MM.1S (cell line): ENCODE measurements at regions not wholly inside any gene's neighbourhood (a gene's known extent, or its start where the extent isn't known, plus 50 kb on each side); places are given as distances from the start of the nearest gene placed in this dataset.

Experiments
- DNase-seq: peaks from one replicate; pipeline ENCODE4 v3.0.0-alpha.2; 2015
- H2AFZ ChIP-seq: fragments of 300-600 bp; sonication (generic); 2 replicates; pipeline ENCODE4 v1.6.0; 2016; ENCODE audit warnings: antibody characterized with exemption, low read length
- H3F3A ChIP-seq: fragments of 300-600 bp; sonication (generic); 2 replicates; pipeline ENCODE4 v1.6.1; 2016; ENCODE audit warnings: mild to moderate bottlenecking, antibody characterized with exemption, low read length, moderate library complexity, mixed read lengths; ENCODE audit not compliant: insufficient read depth
- H3K27ac ChIP-seq: fragments of 300-600 bp; sonication (generic); 2 replicates; pipeline ENCODE4 v1.5.1; 2016; ENCODE audit warnings: mild to moderate bottlenecking, low read length
- H3K27me3 ChIP-seq: fragments of 300-600 bp; sonication (generic); replicated peaks from 2 replicates; pipeline ENCODE4 v1.6.0; 2016; ENCODE audit warnings: low read length; ENCODE audit not compliant: insufficient read depth
- H3K36me3 ChIP-seq: fragments of 300-600 bp; sonication (generic); replicated peaks from 2 replicates; pipeline ENCODE4 v1.6.1; 2016; ENCODE audit warnings: mild to moderate bottlenecking, low read length, mixed read lengths; ENCODE audit not compliant: insufficient read depth
- H3K4me1 ChIP-seq: fragments of 300-600 bp; sonication (generic); 2 replicates; pipeline ENCODE4 v1.6.1; 2016; ENCODE audit warnings: low read length, mixed read lengths
- H3K4me2 ChIP-seq: fragments of 300-600 bp; sonication (generic); 2 replicates; pipeline ENCODE4 v1.6.0; 2016; ENCODE audit warnings: low read depth, low read length
- H3K4me3 ChIP-seq: fragments of 300-600 bp; sonication (generic); 2 replicates; pipeline ENCODE4 v1.5.1; 2016; ENCODE audit warnings: low read length, mixed read lengths
- H3K79me2 ChIP-seq: fragments of 300-600 bp; sonication (generic); 2 replicates; pipeline ENCODE4 v1.6.1; 2016; ENCODE audit warnings: mixed run types, low read length, mixed read lengths
- H3K9ac ChIP-seq: fragments of 300-600 bp; sonication (generic); 2 replicates; pipeline ENCODE4 v1.6.1; 2016; ENCODE audit warnings: low read length, mixed read lengths
- H3K9me2 ChIP-seq: fragments of 300-600 bp; sonication (generic); replicated peaks from 2 replicates; pipeline ENCODE4 v1.6.1; 2016; ENCODE audit warnings: mild to moderate bottlenecking, low read length, mixed read lengths; ENCODE audit not compliant: insufficient read depth
- H3K9me3 ChIP-seq: fragments of 300-600 bp; sonication (generic); replicated peaks from 2 replicates; pipeline ENCODE4 v1.6.1; 2016; ENCODE audit warnings: mild to moderate bottlenecking, low read length, mixed read lengths; ENCODE audit not compliant: insufficient read depth
- H4K20me1 ChIP-seq: fragments of 300-600 bp; sonication (generic); 2 replicates; pipeline ENCODE4 v1.6.1; 2016; ENCODE audit warnings: mild to moderate bottlenecking, low read length, moderate library complexity, mixed read lengths; ENCODE audit not compliant: insufficient read depth
- CTCF ChIP-seq: fragments of 300-600 bp; sonication (generic); IDR thresholded peaks from 2 replicates; pipeline ENCODE4 v1.5.1; 2016; ENCODE audit warnings: antibody characterized with exemption, low read length, mixed read lengths
- EZH2 ChIP-seq: fragments of 300-600 bp; sonication (generic); optimal IDR thresholded peaks from 2 replicates; pipeline ENCODE3; 2017; ENCODE audit warnings: low read depth, mild to moderate bottlenecking, antibody characterized with exemption, low read length, mixed read lengths
- EZH2phosphoT487 ChIP-seq: fragments of 300-600 bp; sonication (generic); IDR thresholded peaks from 2 replicates; pipeline ENCODE4 v1.6.1; 2018; ENCODE audit warnings: antibody characterized with exemption, low read length

- H4K20me1 ChIP-seq = no peaks in the 10 kb centered on the region
- no peaks in the 10 kb centered on the region for H3K9me2 ChIP-seq
- no peaks in the 10 kb centered on the region for H3K79me2 ChIP-seq
- H3K27me3 ChIP-seq = no peaks in the 10 kb centered on the region
- H3K4me2 ChIP-seq = no peak overlapping the region
- H3K9ac ChIP-seq = no peak overlapping the region
- H3K27ac ChIP-seq = no peak overlapping the region
- no peaks in the 10 kb centered on the region for H3K9me3 ChIP-seq
- no peaks in the 10 kb centered on the region for H3K36me3 ChIP-seq
- no peaks in the 10 kb centered on the region for H3F3A ChIP-seq
- no peak for DNase-seq
- H3K4me1 ChIP-seq = no peaks in the 10 kb centered on the region
- TF ChIP-seq EZH2 (no peak), CTCF (no peak), EZH2phosphoT487 (no peak)
- H3K4me3 ChIP-seq = no peak overlapping the region
- H2AFZ ChIP-seq = no peak overlapping the region
Measured at GRCh38 chr12:5268424-5269210, 163.3 kb upstream of the NTF3 start.

- no peaks in the 10 kb centered on the region for H3K79me2 ChIP-seq
- H3K9ac ChIP-seq = no peak overlapping the region
- H3K4me3 ChIP-seq = no peak overlapping the region
- no peak overlapping the region for H3K27ac ChIP-seq
- no peak overlapping the region for H2AFZ ChIP-seq
- H3F3A ChIP-seq = no peaks in the 10 kb centered on the region
- H3K4me1 ChIP-seq = no peaks in the 10 kb centered on the region
- no peaks in the 10 kb centered on the region for H3K9me3 ChIP-seq
- DNase-seq = no peak
- no peak for TF ChIP-seq CTCF
- no peak for TF ChIP-seq EZH2phosphoT487
- TF ChIP-seq EZH2 = no peak
- no peaks in the 10 kb centered on the region for H3K27me3 ChIP-seq
- H3K36me3 ChIP-seq = no peaks in the 10 kb centered on the region
- H3K4me2 ChIP-seq = no peak overlapping the region
- no peaks in the 10 kb centered on the region for H3K9me2 ChIP-seq
- H4K20me1 ChIP-seq = no peaks in the 10 kb centered on the region
Measured at GRCh38 chr12:5269846-5270245, 162.1 kb upstream of the NTF3 start.

GRCh38 chr12:5272018-5272785 lies 159.7 kb upstream of the NTF3 start:
- H3K4me1 ChIP-seq = no peaks in the 10 kb centered on the region
- H3K4me3 ChIP-seq = no peak overlapping the region
- H3K9me2 ChIP-seq = no peaks in the 10 kb centered on the region
- no peak overlapping the region for H3K27ac ChIP-seq
- no peak for DNase-seq
- no peaks in the 10 kb centered on the region for H3K36me3 ChIP-seq
- no peaks in the 10 kb centered on the region for H3K27me3 ChIP-seq
- no peaks in the 10 kb centered on the region for H4K20me1 ChIP-seq
- TF ChIP-seq CTCF (no peak), EZH2phosphoT487 (no peak), EZH2 (no peak)
- H3K9ac ChIP-seq = no peak overlapping the region
- no peak overlapping the region for H3K4me2 ChIP-seq
- H3F3A ChIP-seq = no peaks in the 10 kb centered on the region
- H3K79me2 ChIP-seq = no peaks in the 10 kb centered on the region
- H2AFZ ChIP-seq = no peak overlapping the region
- no peaks in the 10 kb centered on the region for H3K9me3 ChIP-seq
